ENCODE measurements at regions not wholly inside any gene's neighbourhood (a gene's known extent, or its start where the extent isn't known, plus 50 kb on each side); places are given as distances from the start of the nearest gene placed in this dataset.

- TF ChIP-seq, protein P1, sequence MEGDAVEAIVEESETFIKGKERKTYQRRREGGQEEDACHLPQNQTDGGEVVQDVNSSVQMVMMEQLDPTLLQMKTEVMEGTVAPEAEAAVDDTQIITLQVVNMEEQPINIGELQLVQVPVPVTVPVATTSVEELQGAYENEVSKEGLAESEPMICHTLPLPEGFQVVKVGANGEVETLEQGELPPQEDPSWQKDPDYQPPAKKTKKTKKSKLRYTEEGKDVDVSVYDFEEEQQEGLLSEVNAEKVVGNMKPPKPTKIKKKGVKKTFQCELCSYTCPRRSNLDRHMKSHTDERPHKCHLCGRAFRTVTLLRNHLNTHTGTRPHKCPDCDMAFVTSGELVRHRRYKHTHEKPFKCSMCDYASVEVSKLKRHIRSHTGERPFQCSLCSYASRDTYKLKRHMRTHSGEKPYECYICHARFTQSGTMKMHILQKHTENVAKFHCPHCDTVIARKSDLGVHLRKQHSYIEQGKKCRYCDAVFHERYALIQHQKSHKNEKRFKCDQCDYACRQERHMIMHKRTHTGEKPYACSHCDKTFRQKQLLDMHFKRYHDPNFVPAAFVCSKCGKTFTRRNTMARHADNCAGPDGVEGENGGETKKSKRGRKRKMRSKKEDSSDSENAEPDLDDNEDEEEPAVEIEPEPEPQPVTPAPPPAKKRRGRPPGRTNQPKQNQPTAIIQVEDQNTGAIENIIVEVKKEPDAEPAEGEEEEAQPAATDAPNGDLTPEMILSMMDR (IDR thresholded peaks at IDR 0.05; ENCODE audit: low read depth, low read length, poor library complexity, severe bottlenecking): no peak
- TF ChIP-seq EZH2phosphoT487 (IDR thresholded peaks at IDR 0.05; ENCODE audit: borderline replicate concordance, low read length): no peak
- H3K79me2 ChIP-seq (ENCODE audit: control insufficient read depth, low read length): no peaks in the 10 kb centered on the region
- no peaks in the 10 kb centered on the region for H3K36me3 ChIP-seq (ENCODE audit: control insufficient read depth, low read length)
- H3K4me1 ChIP-seq (ENCODE audit: control insufficient read depth, low read length): no peaks in the 10 kb centered on the region
- H3K9me2 ChIP-seq (replicated peaks; ENCODE audit: control insufficient read depth, low read length): no peaks in the 10 kb centered on the region
- H3K4me2 ChIP-seq (ENCODE audit: low read length): no peak overlapping the region
- H3K4me3 ChIP-seq (ENCODE audit: low read length): no peak overlapping the region
- H4K20me1 ChIP-seq (ENCODE audit: control insufficient read depth, insufficient read depth, low read depth, low read length): no peaks in the 10 kb centered on the region
- no peak overlapping the region for H3K27ac ChIP-seq (ENCODE audit: low read depth, low read length)
- H3K9me3 ChIP-seq (ENCODE audit: control insufficient read depth, insufficient read depth, low read length): no peaks in the 10 kb centered on the region
- H3F3A ChIP-seq (ENCODE audit: control insufficient read depth, insufficient read depth): no peaks in the 10 kb centered on the region
- H3K27me3 ChIP-seq (ENCODE audit: control insufficient read depth, low read length): no peaks in the 10 kb centered on the region
Measured at GRCh38 chr3:28916713-28917499, 364.0 kb upstream of the RBMS3 start.

DNA sequence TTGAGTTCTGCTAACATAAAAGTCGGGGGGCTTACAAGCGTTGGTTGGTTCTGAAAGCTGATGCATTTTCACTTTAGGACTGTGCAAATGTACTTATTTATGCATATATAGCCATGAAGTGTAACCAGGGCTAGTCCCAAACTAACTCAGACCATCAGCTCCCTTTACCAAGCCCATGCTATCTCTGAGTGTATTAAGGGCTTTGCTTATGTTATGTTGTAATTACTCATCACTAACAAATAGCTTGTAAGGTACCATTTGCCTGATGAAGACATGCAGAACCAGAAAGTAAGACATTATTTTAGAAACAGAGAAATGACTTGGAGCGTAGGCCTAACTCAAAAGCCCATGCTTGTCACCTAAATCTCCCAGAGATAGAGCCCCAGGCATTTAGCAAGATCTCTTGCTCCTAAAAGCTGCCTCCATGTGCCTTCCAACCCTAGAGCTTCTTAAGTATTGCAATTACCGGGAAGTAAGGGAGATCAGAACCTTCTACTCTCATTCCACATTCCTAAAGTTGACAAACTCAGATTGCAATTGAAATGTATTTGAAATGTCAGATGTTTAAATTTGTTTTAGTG lies 362.9 kb upstream of the RBMS3 start:
- Histone ChIP-seq H3K4me3 (ENCODE audit: low read length) (no peak overlapping the region), H3F3A (ENCODE audit: control insufficient read depth, insufficient read depth) (no peaks in the 10 kb centered on the region), H3K36me3 (ENCODE audit: control insufficient read depth, low read length) (no peaks in the 10 kb centered on the region), H3K9me2 (replicated peaks; ENCODE audit: control insufficient read depth, low read length) (no peaks in the 10 kb centered on the region), H4K20me1 (ENCODE audit: control insufficient read depth, insufficient read depth, low read depth, low read length) (no peaks in the 10 kb centered on the region), H3K9me3 (ENCODE audit: control insufficient read depth, insufficient read depth, low read length) (no peaks in the 10 kb centered on the region), H3K27ac (ENCODE audit: low read depth, low read length) (no peak overlapping the region), H3K4me2 (ENCODE audit: low read length) (no peak overlapping the region), H3K27me3 (ENCODE audit: control insufficient read depth, low read length) (no peaks in the 10 kb centered on the region), H3K79me2 (ENCODE audit: control insufficient read depth, low read length) (no peaks in the 10 kb centered on the region), H3K4me1 (ENCODE audit: control insufficient read depth, low read length) (no peaks in the 10 kb centered on the region)
- TF ChIP-seq EZH2phosphoT487 (IDR thresholded peaks at IDR 0.05; ENCODE audit: borderline replicate concordance, low read length): no peak
- TF ChIP-seq, protein P1 (IDR thresholded peaks at IDR 0.05; ENCODE audit: low read depth, low read length, poor library complexity, severe bottlenecking): no peak

- Histone ChIP-seq H3K27me3 (ENCODE audit: control insufficient read depth, low read length) (no peaks in the 10 kb centered on the region), H3K4me1 (ENCODE audit: control insufficient read depth, low read length) (no peaks in the 10 kb centered on the region), H4K20me1 (ENCODE audit: control insufficient read depth, insufficient read depth, low read depth, low read length) (no peaks in the 10 kb centered on the region), H3K4me3 (ENCODE audit: low read length) (no peak overlapping the region), H3K4me2 (ENCODE audit: low read length) (no peak overlapping the region), H3K36me3 (ENCODE audit: control insufficient read depth, low read length) (no peaks in the 10 kb centered on the region), H3K9me3 (ENCODE audit: control insufficient read depth, insufficient read depth, low read length) (no peaks in the 10 kb centered on the region), H3K79me2 (ENCODE audit: control insufficient read depth, low read length) (no peaks in the 10 kb centered on the region), H3K9me2 (replicated peaks; ENCODE audit: control insufficient read depth, low read length) (no peaks in the 10 kb centered on the region), H3F3A (ENCODE audit: control insufficient read depth, insufficient read depth) (no peaks in the 10 kb centered on the region), H3K27ac (ENCODE audit: low read depth, low read length) (no peak overlapping the region)
- TF ChIP-seq EZH2phosphoT487 (IDR thresholded peaks at IDR 0.05; ENCODE audit: borderline replicate concordance, low read length): no peak
- TF ChIP-seq, protein P1 (IDR thresholded peaks at IDR 0.05; ENCODE audit: low read depth, low read length, poor library complexity, severe bottlenecking): no peak
Measured at GRCh38 chr3:28922376-28922775, 358.5 kb upstream of the RBMS3 start.

All from DOHH2 (cell line).